GM12891 (cell line): ENCODE measurements at regions not wholly inside any gene's neighbourhood (a gene's known extent, or its start where the extent isn't known, plus 50 kb on each side); places are given as distances from the start of the nearest gene placed in this dataset.

Source experiments
- PAX5 ChIP-seq: IDR thresholded peaks from 2 replicates; pipeline ENCODE4 v1.6.1; 2011; ENCODE audit warnings: low read length, moderate library complexity, mild to moderate bottlenecking; ENCODE audit not compliant: insufficient read depth, severe bottlenecking
- POLR2AphosphoS5 ChIP-seq: IDR thresholded peaks from 2 replicates; pipeline ENCODE4 v1.6.1; 2011; ENCODE audit warnings: low read depth, low read length, control low read depth

DNA sequence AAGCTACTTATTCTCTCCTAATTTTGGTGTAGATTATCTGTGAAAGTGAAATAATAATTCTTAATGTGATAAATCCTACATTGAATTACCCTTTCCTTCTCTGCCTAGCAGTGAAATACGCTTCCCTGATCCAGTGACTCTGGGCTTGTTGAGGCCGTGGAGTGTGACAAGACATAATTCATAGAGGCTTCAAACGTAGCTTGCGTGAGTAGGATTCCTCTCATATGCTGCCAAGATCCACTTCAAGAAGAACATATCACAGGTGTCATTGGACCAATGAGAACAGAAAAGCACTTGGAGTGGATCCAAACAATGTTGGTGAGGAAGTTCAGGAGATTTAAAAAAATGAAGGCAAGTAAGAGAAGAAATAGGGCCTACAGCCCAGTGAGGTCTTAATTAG is 221.3 kb upstream of the TMEFF2 start:
- TF ChIP-seq POLR2AphosphoS5 (no peak), PAX5 (no peak)
